IMR-90 (cell line): ENCODE measurements at regions not wholly inside any gene's neighbourhood (a gene's known extent, or its start where the extent isn't known, plus 50 kb on each side); places are given as distances from the start of the nearest gene placed in this dataset.

Experiments used
- ATAC-seq: fragments of 200-7000 bp; cut with Tn5 transposase; 2 replicates; pipeline ENCODE4 v1.9.1; 2020; ENCODE audit warnings: low read depth, mild to moderate bottlenecking, moderate library complexity
- BruUV-seq: library from RNA; stranded (reverse); fragments of 400-500 nt; replicated peaks from 2 replicates; lab custom pipeline; 2021; lab: Mats Ljungman, UMichigan
- CTCF ChIA-PET: fragments of 300-600 bp; formaldehyde crosslinking; extraction: SDS; loops from one replicate; lab custom pipeline; 2021; ENCODE audit warnings: antibody characterized with exemption; lab: Yijun Ruan, JAX
- POLR2A ChIA-PET: fragments of 300-600 bp; sonication (Branson Sonifier 250); formaldehyde crosslinking; loops from one replicate; lab custom pipeline; 2022; ENCODE audit warnings: antibody characterized with exemption; ENCODE audit not compliant: unreplicated experiment; lab: Charles Lee
- DNase-seq: peaks from one replicate; pipeline ENCODE4 v3.0.0; 2013
- H2AFZ ChIP-seq: replicated peaks from 2 replicates; pipeline ENCODE3; 2013; ENCODE audit warnings: low read length, mild to moderate bottlenecking; ENCODE audit not compliant: poor library complexity
- H2AK5ac ChIP-seq: 2 replicates; pipeline ENCODE4 v1.6.1; 2013; ENCODE audit warnings: low read depth, low read length, inconsistent platforms
- H2AK9ac ChIP-seq: replicated peaks from 2 replicates; pipeline ENCODE3; 2013; ENCODE audit warnings: mild to moderate bottlenecking, low read depth, low read length, moderate library complexity; ENCODE audit not compliant: poor library complexity
- H2BK120ac ChIP-seq: 2 replicates; pipeline ENCODE4 v1.6.1; 2013; ENCODE audit warnings: low read depth, low read length, inconsistent platforms
- H2BK15ac ChIP-seq: 3 replicates; pipeline ENCODE4 v1.6.1; 2013; ENCODE audit warnings: low read depth, low read length, inconsistent platforms
- H2BK20ac ChIP-seq: 2 replicates; pipeline ENCODE4 v1.6.1; 2013; ENCODE audit warnings: low read depth, mild to moderate bottlenecking, inconsistent platforms, low read length, moderate library complexity
- H2BK5ac ChIP-seq: 2 replicates; pipeline ENCODE4 v1.6.1; 2013; ENCODE audit warnings: mild to moderate bottlenecking, low read depth, low read length, inconsistent platforms; ENCODE audit not compliant: poor library complexity, severe bottlenecking
- H3K14ac ChIP-seq: replicated peaks from 2 replicates; pipeline ENCODE4 v1.6.1; 2013; ENCODE audit warnings: low read depth, low read length, inconsistent platforms
- H3K18ac ChIP-seq: 2 replicates; pipeline ENCODE4 v1.6.1; 2013; ENCODE audit warnings: low read depth, low read length, control low read depth
- H3K23ac ChIP-seq: 2 replicates; pipeline ENCODE4 v1.6.1; 2013; ENCODE audit warnings: low read depth, low read length, inconsistent platforms
- H3K27ac ChIP-seq: 2 replicates; pipeline ENCODE4 v1.5.1; 2013; ENCODE audit warnings: mild to moderate bottlenecking, control low read depth, low read length; ENCODE audit not compliant: insufficient read depth
- H3K27me3 ChIP-seq: 2 replicates; pipeline ENCODE4 v1.6.1; 2013; ENCODE audit warnings: low read length; ENCODE audit not compliant: control insufficient read depth, insufficient read depth
- H3K36me3 ChIP-seq: 2 replicates; pipeline ENCODE4 v1.6.1; 2013; ENCODE audit warnings: low read length, mixed read lengths; ENCODE audit not compliant: control insufficient read depth, insufficient read depth
- H3K4ac ChIP-seq: 2 replicates; pipeline ENCODE4 v1.6.1; 2013; ENCODE audit warnings: low read depth, low read length, inconsistent platforms
- H3K4me1 ChIP-seq: 2 replicates; pipeline ENCODE4 v1.6.1; 2013; ENCODE audit warnings: low read length, mixed read lengths; ENCODE audit not compliant: control insufficient read depth, insufficient read depth
- H3K4me2 ChIP-seq: 2 replicates; pipeline ENCODE4 v1.6.1; 2013; ENCODE audit warnings: low read depth, mild to moderate bottlenecking, control low read depth, low read length, moderate library complexity
- H3K4me3 ChIP-seq: 2 replicates; pipeline ENCODE4 v1.5.1; 2013; ENCODE audit warnings: low read depth, mild to moderate bottlenecking, control low read depth, low read length, moderate library complexity; ENCODE audit not compliant: insufficient read depth
- H3K56ac ChIP-seq: 2 replicates; pipeline ENCODE4 v1.6.1; 2013; ENCODE audit warnings: low read length, inconsistent platforms; ENCODE audit not compliant: insufficient read depth; ENCODE audit errors: extremely low read depth
- H3K79me1 ChIP-seq, 2 experiments: 2 replicates each; pipeline ENCODE4 v1.6.1; 2013; ENCODE audit warnings: low read length in 2 of 2, inconsistent platforms in 1 of 2, low read depth in 1 of 2
- H3K9ac ChIP-seq: 2 replicates; pipeline ENCODE4 v1.6.1; 2013; ENCODE audit warnings: low read depth, low read length, control low read depth
- H3K9me1 ChIP-seq: 2 replicates; pipeline ENCODE4 v1.6.1; 2013; ENCODE audit warnings: low read length, inconsistent platforms; ENCODE audit not compliant: insufficient read depth
- H3K9me3 ChIP-seq: 2 replicates; pipeline ENCODE4 v1.6.1; 2013; ENCODE audit warnings: low read length; ENCODE audit not compliant: control insufficient read depth, insufficient read depth
- H4K20me1 ChIP-seq: 2 replicates; pipeline ENCODE4 v1.6.1; 2013; ENCODE audit warnings: low read length, inconsistent platforms; ENCODE audit not compliant: insufficient read depth
- H4K5ac ChIP-seq: 2 replicates; pipeline ENCODE4 v1.6.1; 2013; ENCODE audit warnings: mild to moderate bottlenecking, low read depth, low read length, control low read depth
- H4K8ac ChIP-seq, 2 experiments: 2 replicates each; pipeline ENCODE4 v1.6.1; 2013; ENCODE audit warnings: low read depth in 2 of 2, low read length in 2 of 2, control low read depth in 1 of 2, inconsistent platforms in 1 of 2
- H4K91ac ChIP-seq: 2 replicates; pipeline ENCODE4 v1.6.1; 2013; ENCODE audit warnings: low read depth, low read length, inconsistent platforms; ENCODE audit not compliant: insufficient read depth
- CEBPB ChIP-seq: IDR thresholded peaks from 2 replicates; pipeline ENCODE4 v1.6.1; 2012; ENCODE audit warnings: low read depth, low read length, improper control_type of control experiment
- CHD1 ChIP-seq: IDR thresholded peaks from 2 replicates; pipeline ENCODE4 v1.6.1; 2012; ENCODE audit warnings: low read depth, low read length, improper control_type of control experiment
- CTCF ChIP-seq: conservative IDR thresholded peaks from 2 replicates; pipeline ENCODE4 v1.5.1; 2012; ENCODE audit warnings: mild to moderate bottlenecking, low read depth, low read length, improper control_type of control experiment
- FOS ChIP-seq: fragments of 150-350 bp; IDR thresholded peaks from 2 replicates; pipeline ENCODE4 v1.6.1; 2016; ENCODE audit warnings: low read depth, low read length
- MAFK ChIP-seq: IDR thresholded peaks from 2 replicates; pipeline ENCODE4 v1.6.1; 2012; ENCODE audit warnings: low read depth, low read length, improper control_type of control experiment
- MAZ ChIP-seq: IDR thresholded peaks from 2 replicates; pipeline ENCODE4 v1.6.1; 2012; ENCODE audit warnings: low read depth, mild to moderate bottlenecking, low read length, improper control_type of control experiment, moderate library complexity, borderline replicate concordance
- MXI1 ChIP-seq: IDR thresholded peaks from 2 replicates; pipeline ENCODE4 v1.6.1; 2012; ENCODE audit warnings: low read depth, mild to moderate bottlenecking, low read length, moderate library complexity, borderline replicate concordance
- NFE2L2 ChIP-seq: fragments of 150-350 bp; IDR thresholded peaks from 2 replicates; pipeline ENCODE4 v1.6.1; 2016; ENCODE audit warnings: low read depth, mild to moderate bottlenecking, low read length
- POLR2A ChIP-seq: IDR thresholded peaks from 2 replicates; pipeline ENCODE4 v1.6.1; 2012; ENCODE audit warnings: mild to moderate bottlenecking, low read depth, low read length
- RAD21 ChIP-seq: IDR thresholded peaks from 2 replicates; pipeline ENCODE4 v1.6.1; 2012; ENCODE audit warnings: low read length, improper control_type of control experiment
- RCOR1 ChIP-seq: IDR thresholded peaks from 2 replicates; pipeline ENCODE4 v1.6.1; 2012; ENCODE audit warnings: mild to moderate bottlenecking, low read length, improper control_type of control experiment; ENCODE audit not compliant: insufficient replicate concordance
- RFX5 ChIP-seq: IDR thresholded peaks from 2 replicates; pipeline ENCODE4 v1.8.0; 2012; ENCODE audit warnings: low read depth, mild to moderate bottlenecking, low read length, moderate library complexity
- SMC3 ChIP-seq: fragments of 150-350 bp; IDR thresholded peaks from 2 replicates; pipeline ENCODE4 v1.6.1; 2016; ENCODE audit warnings: low read depth, mild to moderate bottlenecking, antibody characterized with exemption, low read length, moderate library complexity
- USF2 ChIP-seq: fragments of 150-350 bp; IDR thresholded peaks from 2 replicates; pipeline ENCODE4 v1.6.1; 2017; ENCODE audit warnings: mild to moderate bottlenecking, antibody characterized with exemption, low read length, low read depth
- WGBS, 2 experiments: methylation state at CpG; one replicate each; pipeline versions ENCODE4 v1.1.5 to v1.1.7; 2013; ENCODE audit warnings: missing lambda C conversion rate in 2 of 2; ENCODE audit not compliant: insufficient read length in 1 of 2; ENCODE audit errors: extremely low coverage in 2 of 2; 5-methylcytosine and 5-hydroxymethylcytosine counted together
- dilution Hi-C: fragments of 300-500 bp; cut with HindIII; formaldehyde crosslinking; loops from one replicate; pipeline ENCODE4 v1.14.3; 2018; ENCODE audit warnings: low sequenced_read_pairs; ENCODE audit not compliant: unreplicated experiment
- in situ Hi-C: fragments of 300-500 bp; cut with MboI; formaldehyde crosslinking; loops from 3 replicates; pipeline ENCODE4 v1.14.3; 2019; ENCODE audit warnings: low sequenced_read_pairs, inconsistent platforms, mixed read lengths
- intact Hi-C: fragments of 100-400 bp; cut with micrococcal nuclease; formaldehyde crosslinking; loops from 2 replicates; pipeline ENCODE4 v1.10.0; 2022
- TF ChIP-seq, protein P1 (sequence below): fragments of 150-350 bp; IDR thresholded peaks from 2 replicates; pipeline ENCODE4 v1.6.1; 2016; ENCODE audit warnings: low read depth, mild to moderate bottlenecking, low read length, moderate library complexity, borderline replicate concordance

- no peak overlapping the region for H3K27ac ChIP-seq
- 0 out of 2 replicates have a peak overlapping the region, but pooled peaks have one; percentile 32 for H3K14ac ChIP-seq
- no peak overlapping the region for H3K56ac ChIP-seq
- no peak overlapping the region for H2AFZ ChIP-seq
- no peak overlapping the region for H4K91ac ChIP-seq
- H2BK15ac ChIP-seq: no peak overlapping the region
- dilution Hi-C loops: no loop called here
- ATAC-seq (no peak), DNase-seq (no peak)
- peaks cover 5% of the 10 kb centered on the region; the same call in 1 of the 2 replicates for H4K20me1 ChIP-seq
- no peak overlapping the region for H2AK9ac ChIP-seq
- peaks cover 5% of the 10 kb centered on the region for H3K4me1 ChIP-seq
- no peak overlapping the region for H2BK120ac ChIP-seq
- H4K5ac ChIP-seq: no peak overlapping the region
- H3K79me1 ChIP-seq: peaks cover 25 to 47% of the 10 kb centered on the region in 2 experiments
- H3K18ac ChIP-seq: no peak overlapping the region
- POLR2A ChIA-PET: no interaction called here
- H3K4me3 ChIP-seq: no peak overlapping the region
- no TSS peak for BruUV-seq
- intact Hi-C loops: no loop called here
- CTCF ChIA-PET: interaction anchor here (0.5 kb wide), 1 partner anchor 27 kb away, joined by 3 read pairs; no protein-coding TSS in a partner anchor
- no peak overlapping the region for H2BK5ac ChIP-seq
- no CpG with 5 or more reads among the region's 5 CpGs for WGBS, 2 experiments
- H3K9me3 ChIP-seq: no peaks in the 10 kb centered on the region
- no peak overlapping the region for H3K4ac ChIP-seq
- no peak overlapping the region for H3K9ac ChIP-seq
- peaks cover 9% of the 10 kb centered on the region; the same call in 1 of the 2 replicates for H3K9me1 ChIP-seq
- TF ChIP-seq CEBPB (no peak), MAFK (no peak), SMC3 (no peak), RCOR1 (no peak), POLR2A (no peak), RFX5 (no peak), FOS (no peak), MAZ (no peak), MXI1 (no peak), USF2 (no peak), NFE2L2 (no peak), CTCF (no peak), CHD1 (no peak), RAD21 (no peak)
- TF ChIP-seq, protein P1, sequence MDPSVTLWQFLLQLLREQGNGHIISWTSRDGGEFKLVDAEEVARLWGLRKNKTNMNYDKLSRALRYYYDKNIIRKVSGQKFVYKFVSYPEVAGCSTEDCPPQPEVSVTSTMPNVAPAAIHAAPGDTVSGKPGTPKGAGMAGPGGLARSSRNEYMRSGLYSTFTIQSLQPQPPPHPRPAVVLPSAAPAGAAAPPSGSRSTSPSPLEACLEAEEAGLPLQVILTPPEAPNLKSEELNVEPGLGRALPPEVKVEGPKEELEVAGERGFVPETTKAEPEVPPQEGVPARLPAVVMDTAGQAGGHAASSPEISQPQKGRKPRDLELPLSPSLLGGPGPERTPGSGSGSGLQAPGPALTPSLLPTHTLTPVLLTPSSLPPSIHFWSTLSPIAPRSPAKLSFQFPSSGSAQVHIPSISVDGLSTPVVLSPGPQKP: no peak
- H3K27me3 ChIP-seq: no peaks in the 10 kb centered on the region
- no peak overlapping the region for H2AK5ac ChIP-seq
- no peak overlapping the region for H3K4me2 ChIP-seq
- no peak overlapping the region for H4K8ac ChIP-seq
- no peak overlapping the region for H2BK20ac ChIP-seq
- H3K23ac ChIP-seq: no peak overlapping the region
- in situ Hi-C loops: no loop called here
- H3K36me3 ChIP-seq: peaks cover 12% of the 10 kb centered on the region
These were observed 154.6 kb upstream of the GDF10 start for GRCh38 chr10:47145290-47145934.
